ENCODE measurements at regions not wholly inside any gene's neighbourhood (a gene's known extent, or its start where the extent isn't known, plus 50 kb on each side); places are given as distances from the start of the nearest gene placed in this dataset.
A peak's percentile ranks its signal among the peaks of the same experiment; 100 is the strongest.

GRCh38 chr11:104666624-104667023 lies 231.6 kb downstream of the CASP12 start:
- Histone ChIP-seq H3K4me3 (replicated peaks in 1 of 3; ENCODE audit: low read depth in 2 of 3, low read length in 3 of 3) (no peak overlapping the region), H3K79me2 (ENCODE audit: insufficient read depth, low read length) (no peaks in the 10 kb centered on the region), H4K20me1 (ENCODE audit: insufficient read depth, low read length) (no peaks in the 10 kb centered on the region), H3K9ac (ENCODE audit: insufficient read depth, low read length, poor library complexity, severe bottlenecking) (no peak overlapping the region), H3K9me3 (replicated peaks in 1 of 2; ENCODE audit: control insufficient read depth in 1 of 2, insufficient read depth in 1 of 2, low read length in 2 of 2) (no peaks in the 10 kb centered on the region), H3K4me1 (ENCODE audit: control insufficient read depth in 1 of 2, insufficient read depth in 2 of 2, low read length in 2 of 2) (peaks cover 7 to 31% of the 10 kb centered on the region in 2 donors), H3K4me2 (replicated peaks; ENCODE audit: extremely low read depth, low read length, poor library complexity, severe bottlenecking) (no peak overlapping the region), H3K27ac (ENCODE audit: low read depth in 1 of 2, low read length in 2 of 2) (no peak overlapping the region), H3K36me3 (replicated peaks in 1 of 2; ENCODE audit: control insufficient read depth in 1 of 2, insufficient read depth in 2 of 2, low read length in 2 of 2) (no peaks in the 10 kb centered on the region), H3K27me3 (ENCODE audit: control insufficient read depth in 2 of 2, insufficient read depth in 2 of 2, low read length in 2 of 2) (no peaks in the 10 kb centered on the region), H2AFZ (ENCODE audit: insufficient read depth, low read depth, low read length, poor library complexity, severe bottlenecking) (peak overlapping the region; percentile 40)
- no peaks in the 10 kb centered on the region for H3K27me3 Mint-ChIP-seq (ENCODE audit: low read depth in 3 of 3)
- peaks cover 30% of the 10 kb centered on the region for H3K4me1 Mint-ChIP-seq
- no CpG with 5 or more reads among the region's 2 CpGs for WGBS (ENCODE audit: insufficient coverage)
- no peak for TF ChIP-seq CTCF (IDR thresholded peaks at IDR 0.05)
- no peak overlapping the region for H3K4me3 Mint-ChIP-seq
- peaks cover 0 to 3% (median under 1%) of the 10 kb centered on the region in 7 donors for H3K9me3 Mint-ChIP-seq
- no peak for DNase-seq
- intact Hi-C loops (cut with micrococcal nuclease) = no loop called here
- H3K27ac Mint-ChIP-seq = no peak overlapping the region
- no peaks in the 10 kb centered on the region for H3K36me3 Mint-ChIP-seq

GRCh38 chr11:104665641-104666040 lies 232.6 kb downstream of the CASP12 start:
- H2AFZ ChIP-seq (ENCODE audit: insufficient read depth, low read depth, low read length, poor library complexity, severe bottlenecking) = no peak overlapping the region
- no peaks in the 10 kb centered on the region for H4K20me1 ChIP-seq (ENCODE audit: insufficient read depth, low read length)
- peak overlapping the region in 1 of 7 donors; percentile 16 for H3K27ac Mint-ChIP-seq
- H3K36me3 Mint-ChIP-seq = no peaks in the 10 kb centered on the region
- peak overlapping the region; percentile 25 for H3K4me2 ChIP-seq (replicated peaks; ENCODE audit: extremely low read depth, low read length, poor library complexity, severe bottlenecking)
- peaks cover 0 to 3% (median 0%) of the 10 kb centered on the region in 7 donors for H3K9me3 Mint-ChIP-seq
- H3K4me3 Mint-ChIP-seq = no peak overlapping the region
- peak in 2 of 3 donors; percentile 25 to 30 for DNase-seq
- TF ChIP-seq CTCF (IDR thresholded peaks at IDR 0.05) = no peak
- no peak overlapping the region for H3K9ac ChIP-seq (ENCODE audit: insufficient read depth, low read length, poor library complexity, severe bottlenecking)
- H3K36me3 ChIP-seq (replicated peaks in 1 of 2; ENCODE audit: control insufficient read depth in 1 of 2, insufficient read depth in 2 of 2, low read length in 2 of 2) = no peaks in the 10 kb centered on the region
- no peak overlapping the region for H3K4me3 ChIP-seq (replicated peaks in 1 of 3; ENCODE audit: low read depth in 2 of 3, low read length in 3 of 3)
- H3K79me2 ChIP-seq (ENCODE audit: insufficient read depth, low read length) = no peaks in the 10 kb centered on the region
- H3K27me3 ChIP-seq (ENCODE audit: control insufficient read depth in 2 of 2, insufficient read depth in 2 of 2, low read length in 2 of 2) = no peaks in the 10 kb centered on the region
- no peaks in the 10 kb centered on the region for H3K9me3 ChIP-seq (replicated peaks in 1 of 2; ENCODE audit: control insufficient read depth in 1 of 2, insufficient read depth in 1 of 2, low read length in 2 of 2)
- H3K27ac ChIP-seq (ENCODE audit: low read depth in 1 of 2, low read length in 2 of 2) = peak overlapping the region in 1 of 2 donors; percentile 51
- 0% methylated on average over 3 of the region's 3 CpGs for WGBS (ENCODE audit: insufficient coverage)
- peaks cover 7 to 31% of the 10 kb centered on the region in 2 donors for H3K4me1 ChIP-seq (ENCODE audit: control insufficient read depth in 1 of 2, insufficient read depth in 2 of 2, low read length in 2 of 2)
- H3K4me1 Mint-ChIP-seq = peaks cover 30% of the 10 kb centered on the region
- intact Hi-C loops (cut with micrococcal nuclease) = no loop called here
- no peaks in the 10 kb centered on the region for H3K27me3 Mint-ChIP-seq (ENCODE audit: low read depth in 3 of 3)

Measured in CD14-positive monocyte (primary cell).